H9 (cell line): ENCODE measurements at regions not wholly inside any gene's neighbourhood (a gene's known extent, or its start where the extent isn't known, plus 50 kb on each side); places are given as distances from the start of the nearest gene placed in this dataset.

Experiments used
- DNase-seq: peaks from one replicate; pipeline ENCODE4 v3.0.0-alpha.2; 2017
- H2AFZ ChIP-seq: one replicate; pipeline ENCODE4 v1.6.1; 2013; ENCODE audit warnings: mild to moderate bottlenecking, low read length, control low read depth, moderate library complexity
- H2AK5ac ChIP-seq: 2 replicates; pipeline ENCODE4 v1.6.1; 2013; ENCODE audit warnings: low read length, control low read depth, mixed read lengths; ENCODE audit not compliant: insufficient read length
- H2BK120ac ChIP-seq: one replicate; pipeline ENCODE4 v1.6.1; 2013; ENCODE audit warnings: low read depth, mild to moderate bottlenecking, low read length, control low read depth, inconsistent platforms; ENCODE audit not compliant: poor library complexity, severe bottlenecking
- H2BK12ac ChIP-seq: 2 replicates; pipeline ENCODE4 v1.6.1; 2013; ENCODE audit warnings: low read length, control low read depth, mixed read lengths, low read depth; ENCODE audit not compliant: insufficient read length
- H2BK15ac ChIP-seq: 2 replicates; pipeline ENCODE4 v1.6.1; 2013; ENCODE audit warnings: low read depth, low read length, control low read depth
- H2BK20ac ChIP-seq: one replicate; pipeline ENCODE4 v1.6.1; 2013; ENCODE audit warnings: low read depth, mild to moderate bottlenecking, low read length, control low read depth, inconsistent platforms; ENCODE audit not compliant: poor library complexity, severe bottlenecking
- H2BK5ac ChIP-seq: 2 replicates; pipeline ENCODE4 v1.6.1; 2013; ENCODE audit warnings: low read length, control low read depth, mixed read lengths; ENCODE audit not compliant: insufficient read length
- H3K14ac ChIP-seq: 2 replicates; pipeline ENCODE4 v1.6.1; 2013; ENCODE audit warnings: low read length, control low read depth; ENCODE audit not compliant: insufficient read depth
- H3K18ac ChIP-seq: 2 replicates; pipeline ENCODE4 v1.6.1; 2013; ENCODE audit warnings: low read depth, mild to moderate bottlenecking, mixed read lengths, low read length, control low read depth; ENCODE audit not compliant: insufficient read length
- H3K23ac ChIP-seq: 2 replicates; pipeline ENCODE4 v1.6.1; 2013; ENCODE audit warnings: low read length, control low read depth, mixed read lengths, low read depth; ENCODE audit not compliant: insufficient read length
- H3K23me2 ChIP-seq: 2 replicates; pipeline ENCODE4 v1.6.1; 2013; ENCODE audit warnings: low read depth, mild to moderate bottlenecking, mixed read lengths, low read length, control low read depth; ENCODE audit not compliant: insufficient read length, poor library complexity, severe bottlenecking
- H3K27ac ChIP-seq: 2 replicates; pipeline ENCODE4 v1.5.1; 2013; ENCODE audit warnings: low read length, control low read depth, mixed read lengths, low read depth; ENCODE audit not compliant: insufficient read length
- H3K27me3 ChIP-seq: 2 replicates; pipeline ENCODE4 v1.6.1; 2013; ENCODE audit warnings: low read length, control low read depth, inconsistent platforms; ENCODE audit not compliant: insufficient read depth
- H3K4ac ChIP-seq: 2 replicates; pipeline ENCODE4 v1.6.1; 2013; ENCODE audit warnings: low read depth, mild to moderate bottlenecking, control low read depth, inconsistent platforms, low read length, moderate library complexity
- H3K4me1 ChIP-seq: 2 replicates; pipeline ENCODE4 v1.6.1; 2013; ENCODE audit warnings: low read length, control low read depth, inconsistent platforms; ENCODE audit not compliant: insufficient read depth
- H3K4me2 ChIP-seq: 2 replicates; pipeline ENCODE4 v1.6.1; 2013; ENCODE audit warnings: low read length, control low read depth, mixed read lengths; ENCODE audit not compliant: insufficient read length, insufficient read depth
- H3K56ac ChIP-seq: 2 replicates; pipeline ENCODE4 v1.6.1; 2013; ENCODE audit warnings: low read depth, mild to moderate bottlenecking, mixed read lengths, low read length, control low read depth; ENCODE audit not compliant: insufficient read length
- H3K79me1 ChIP-seq: 2 replicates; pipeline ENCODE4 v1.6.1; 2013; ENCODE audit warnings: low read depth, mild to moderate bottlenecking, moderate library complexity, low read length, control low read depth, inconsistent platforms; ENCODE audit not compliant: insufficient read depth, poor library complexity, severe bottlenecking
- H3K79me2 ChIP-seq: 2 replicates; pipeline ENCODE4 v1.6.1; 2013; ENCODE audit warnings: low read length, control low read depth, inconsistent platforms; ENCODE audit not compliant: insufficient read depth
- H3K9ac ChIP-seq: 2 replicates; pipeline ENCODE4 v1.6.1; 2013; ENCODE audit warnings: low read length, control low read depth, mixed read lengths; ENCODE audit not compliant: insufficient read length; ENCODE audit errors: extremely low read depth
- H3K9me3 ChIP-seq: one replicate; pipeline ENCODE4 v1.6.1; 2013; ENCODE audit warnings: low read depth, low read length, inconsistent platforms; ENCODE audit not compliant: control insufficient read depth
- H3T11ph ChIP-seq: one replicate; pipeline ENCODE4 v1.6.1; 2013; ENCODE audit warnings: mild to moderate bottlenecking, low read length, control low read depth, inconsistent platforms
- H4K20me1 ChIP-seq: one replicate; pipeline ENCODE4 v1.6.1; 2013; ENCODE audit not compliant: control insufficient read depth, insufficient read length, insufficient read depth
- H4K5ac ChIP-seq: 2 replicates; pipeline ENCODE4 v1.6.1; 2013; ENCODE audit warnings: low read depth, mild to moderate bottlenecking, mixed read lengths, low read length, control low read depth; ENCODE audit not compliant: insufficient read length
- H4K8ac ChIP-seq: replicated peaks from 2 replicates; pipeline ENCODE4 v1.6.1; 2013; ENCODE audit warnings: low read length, control low read depth, mixed read lengths, low read depth; ENCODE audit not compliant: insufficient read length
- H4K91ac ChIP-seq: 2 replicates; pipeline ENCODE4 v1.6.1; 2013; ENCODE audit warnings: low read depth, mild to moderate bottlenecking, moderate library complexity, mixed read lengths, low read length, control low read depth; ENCODE audit not compliant: insufficient read length
- H3K27ac Mint-ChIP-seq, 3 experiments: 2 replicates in 2 of 3; 3 replicates in 1 of 3; pipeline ENCODE4 v1.8.0; 2020 to 2021; ENCODE audit warnings: mixed read lengths in 3 of 3, mild to moderate bottlenecking in 1 of 3, moderate library complexity in 1 of 3
- H3K27me3 Mint-ChIP-seq: 2 replicates; pipeline ENCODE4 v1.8.0; 2021; ENCODE audit warnings: low read depth, mild to moderate bottlenecking, moderate library complexity, mixed read lengths
- H3K36me3 Mint-ChIP-seq, 3 experiments: 2 replicates in 2 of 3; 3 replicates in 1 of 3; pipeline ENCODE4 v1.8.0; 2020 to 2021; ENCODE audit warnings: low read depth in 3 of 3, mixed read lengths in 3 of 3; ENCODE audit not compliant: insufficient read depth in 1 of 3
- H3K4me1 Mint-ChIP-seq, 2 experiments: 2 replicates each; pipeline ENCODE4 v1.8.0; 2020; ENCODE audit warnings: mixed read lengths in 2 of 2
- H3K4me3 Mint-ChIP-seq, 2 experiments: 2 replicates in 1 of 2; 3 replicates in 1 of 2; pipeline ENCODE4 v1.8.0; 2020 to 2021; ENCODE audit warnings: mild to moderate bottlenecking in 2 of 2, mixed read lengths in 2 of 2, moderate library complexity in 1 of 2
- H3K9me3 Mint-ChIP-seq, 2 experiments: 2 replicates in 1 of 2; 3 replicates in 1 of 2; pipeline ENCODE4 v1.8.0; 2020; ENCODE audit warnings: mild to moderate bottlenecking in 2 of 2, mixed read lengths in 2 of 2, moderate library complexity in 1 of 2
- WGBS: extraction: QIAGEN DNeasy Blood & Tissue Kit; methylation state at CpG from one replicate; pipeline ENCODE4 v1.1.7; 2013; ENCODE audit warnings: missing lambda C conversion rate, low lambda C conversion rate, mixed read lengths; ENCODE audit not compliant: insufficient read length; ENCODE audit errors: extremely low coverage; 5-methylcytosine and 5-hydroxymethylcytosine counted together
- TF ChIP-seq, protein P1 (sequence below): fragments of 200-600 bp; sonication (generic); conservative IDR thresholded peaks from 3 replicates; pipeline ENCODE4 v1.8.0; 2021; ENCODE audit warnings: antibody characterized with exemption, mild to moderate bottlenecking

DNA sequence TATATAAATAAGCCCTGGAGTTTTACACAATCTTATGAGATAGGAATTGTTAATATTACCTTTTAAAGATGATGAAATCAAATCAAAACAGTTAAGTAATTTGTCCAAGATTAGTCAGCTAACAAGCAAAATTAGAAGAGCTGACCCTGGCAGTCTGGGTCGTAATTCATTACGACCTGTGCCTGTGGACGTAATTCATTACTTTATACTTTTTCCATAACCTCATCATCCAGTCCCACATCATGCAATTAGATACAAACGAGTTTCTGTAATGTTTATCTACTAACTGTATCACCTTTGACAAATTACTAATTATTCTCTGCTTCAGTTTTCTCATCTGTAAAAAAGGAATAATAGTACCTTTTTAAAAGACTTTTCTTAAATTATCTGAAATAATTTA, 665.9 kb downstream of the ZBBX start:
- Mint-ChIP-seq H3K4me3 (no peak overlapping the region), H3K4me1 (no peaks in the 10 kb centered on the region), H3K36me3 (no peaks in the 10 kb centered on the region; a peak in 1 of 7 replicates), H3K27me3 (no peaks in the 10 kb centered on the region), H3K9me3 (peaks cover 0 to 3% of the 10 kb centered on the region in 2 experiments; a peak in 2 of 5 replicates), H3K27ac (no peak overlapping the region)
- Histone ChIP-seq H3K9me3 (no peaks in the 10 kb centered on the region), H2BK120ac (no peak overlapping the region), H4K20me1 (no peaks in the 10 kb centered on the region), H3K79me1 (no peaks in the 10 kb centered on the region), H3K4me1 (no peaks in the 10 kb centered on the region), H4K91ac (no peak overlapping the region), H3K79me2 (no peaks in the 10 kb centered on the region), H2AFZ (no peak overlapping the region), H3K56ac (no peak overlapping the region), H3K18ac (no peak overlapping the region), H3K27ac (no peak overlapping the region), H3K23ac (no peak overlapping the region), H2BK15ac (no peak overlapping the region), H2BK20ac (no peak overlapping the region), H3K4me2 (no peak overlapping the region), H3K23me2 (no peaks in the 10 kb centered on the region), H3K9ac (no peak overlapping the region), H4K5ac (no peak overlapping the region), H3K4ac (no peak overlapping the region), H2AK5ac (no peak overlapping the region), H3K27me3 (no peaks in the 10 kb centered on the region), H4K8ac (no peak overlapping the region), H2BK5ac (no peak overlapping the region), H3K14ac (no peak overlapping the region), H2BK12ac (no peak overlapping the region), H3T11ph (no peak overlapping the region)
- no peak for DNase-seq
- TF ChIP-seq, protein P1, sequence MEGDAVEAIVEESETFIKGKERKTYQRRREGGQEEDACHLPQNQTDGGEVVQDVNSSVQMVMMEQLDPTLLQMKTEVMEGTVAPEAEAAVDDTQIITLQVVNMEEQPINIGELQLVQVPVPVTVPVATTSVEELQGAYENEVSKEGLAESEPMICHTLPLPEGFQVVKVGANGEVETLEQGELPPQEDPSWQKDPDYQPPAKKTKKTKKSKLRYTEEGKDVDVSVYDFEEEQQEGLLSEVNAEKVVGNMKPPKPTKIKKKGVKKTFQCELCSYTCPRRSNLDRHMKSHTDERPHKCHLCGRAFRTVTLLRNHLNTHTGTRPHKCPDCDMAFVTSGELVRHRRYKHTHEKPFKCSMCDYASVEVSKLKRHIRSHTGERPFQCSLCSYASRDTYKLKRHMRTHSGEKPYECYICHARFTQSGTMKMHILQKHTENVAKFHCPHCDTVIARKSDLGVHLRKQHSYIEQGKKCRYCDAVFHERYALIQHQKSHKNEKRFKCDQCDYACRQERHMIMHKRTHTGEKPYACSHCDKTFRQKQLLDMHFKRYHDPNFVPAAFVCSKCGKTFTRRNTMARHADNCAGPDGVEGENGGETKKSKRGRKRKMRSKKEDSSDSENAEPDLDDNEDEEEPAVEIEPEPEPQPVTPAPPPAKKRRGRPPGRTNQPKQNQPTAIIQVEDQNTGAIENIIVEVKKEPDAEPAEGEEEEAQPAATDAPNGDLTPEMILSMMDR: no peak
- WGBS: no CpG with 5 or more reads among the region's 4 CpGs
